CD14-positive monocyte (primary cell): ENCODE measurements at regions not wholly inside any gene's neighbourhood (a gene's known extent, or its start where the extent isn't known, plus 50 kb on each side); places are given as distances from the start of the nearest gene placed in this dataset.

Experiments used
- DNase-seq, 3 donors: peaks; one replicate each; pipeline ENCODE4 v3.0.0-alpha.2; 2011 to 2022
- H2AFZ ChIP-seq: 2 replicates; pipeline ENCODE4 v1.6.0; 2012; ENCODE audit warnings: mild to moderate bottlenecking, low read depth, low read length, inconsistent platforms; ENCODE audit not compliant: insufficient read depth, poor library complexity, severe bottlenecking
- H3K27ac ChIP-seq, 2 donors: 1 replicate in 1 of 2; 2 replicates in 1 of 2; pipeline ENCODE4 v1.5.1; 2012 to 2013; ENCODE audit warnings: low read length in 2 of 2, control low read depth in 1 of 2, inconsistent platforms in 1 of 2, low read depth in 1 of 2, mild to moderate bottlenecking in 1 of 2
- H3K27me3 ChIP-seq, 2 donors: one replicate each; pipeline versions ENCODE4 v1.6.0 to v1.6.1; 2011 to 2013; ENCODE audit warnings: low read length in 2 of 2; ENCODE audit not compliant: control insufficient read depth in 2 of 2, insufficient read depth in 2 of 2
- H3K36me3 ChIP-seq, 2 donors: replicated peaks in 1 of 2; 1 replicate in 1 of 2; 2 replicates in 1 of 2; pipeline versions ENCODE4 v1.5.1 to v1.6.1; 2012 to 2013; ENCODE audit warnings: low read length in 2 of 2, control low read depth in 1 of 2, inconsistent platforms in 1 of 2, mild to moderate bottlenecking in 1 of 2; ENCODE audit not compliant: insufficient read depth in 2 of 2, control insufficient read depth in 1 of 2
- H3K4me1 ChIP-seq, 2 donors: 1 replicate in 1 of 2; 2 replicates in 1 of 2; pipeline versions ENCODE4 v1.5.1 to v1.6.1; 2012 to 2013; ENCODE audit warnings: low read length in 2 of 2, control low read depth in 1 of 2, inconsistent platforms in 1 of 2, mild to moderate bottlenecking in 1 of 2, moderate library complexity in 1 of 2; ENCODE audit not compliant: insufficient read depth in 2 of 2, control insufficient read depth in 1 of 2
- H3K4me2 ChIP-seq: replicated peaks from 2 replicates; pipeline ENCODE3; 2012; ENCODE audit warnings: low read length, moderate library complexity, mild to moderate bottlenecking; ENCODE audit not compliant: poor library complexity, severe bottlenecking; ENCODE audit errors: extremely low read depth
- H3K4me3 ChIP-seq, 3 experiments: fragments of 200-600 bp in 1 of 3; sonication (generic) in 1 of 3; replicated peaks in 1 of 3; 1 replicate in 2 of 3; 2 replicates in 1 of 3; pipeline ENCODE4 v1.5.1; 2011 to 2013; ENCODE audit warnings: low read length in 3 of 3, mild to moderate bottlenecking in 3 of 3, control low read depth in 2 of 3, low read depth in 2 of 3, inconsistent platforms in 1 of 3, moderate library complexity in 1 of 3
- H3K79me2 ChIP-seq: 2 replicates; pipeline ENCODE4 v1.6.0; 2012; ENCODE audit warnings: mild to moderate bottlenecking, control low read depth, inconsistent platforms, low read length, moderate library complexity; ENCODE audit not compliant: insufficient read depth
- H3K9ac ChIP-seq: 2 replicates; pipeline ENCODE4 v1.6.0; 2017; ENCODE audit warnings: low read length, mild to moderate bottlenecking; ENCODE audit not compliant: insufficient read depth, poor library complexity, severe bottlenecking
- H3K9me3 ChIP-seq, 2 donors: replicated peaks in 1 of 2; 1 replicate in 1 of 2; 2 replicates in 1 of 2; pipeline versions ENCODE4 v1.5.1 to v1.6.1; 2012 to 2013; ENCODE audit warnings: low read length in 2 of 2, control low read depth in 1 of 2; ENCODE audit not compliant: control insufficient read depth in 1 of 2, insufficient read depth in 1 of 2
- H4K20me1 ChIP-seq: 2 replicates; pipeline ENCODE4 v1.6.0; 2012; ENCODE audit warnings: mild to moderate bottlenecking, low read length, control low read depth, moderate library complexity; ENCODE audit not compliant: insufficient read depth
- H3K27ac Mint-ChIP-seq, 7 donors: one replicate each; pipeline ENCODE4 v1.8.0; 2020; ENCODE audit warnings: mild to moderate bottlenecking in 7 of 7, mixed read lengths in 7 of 7, moderate library complexity in 6 of 7, inconsistent platforms in 2 of 7
- H3K27me3 Mint-ChIP-seq, 3 donors: one replicate each; pipeline ENCODE4 v1.8.0; 2021 to 2022; ENCODE audit warnings: low read depth in 3 of 3, mild to moderate bottlenecking in 3 of 3, mixed read lengths in 3 of 3, moderate library complexity in 3 of 3, inconsistent platforms in 1 of 3
- H3K36me3 Mint-ChIP-seq, 2 donors: one replicate each; pipeline ENCODE4 v1.8.0; 2020; ENCODE audit warnings: mixed read lengths in 2 of 2, inconsistent platforms in 1 of 2, mild to moderate bottlenecking in 1 of 2
- H3K4me1 Mint-ChIP-seq: one replicate; pipeline ENCODE4 v1.8.0; 2020; ENCODE audit warnings: mild to moderate bottlenecking, mixed read lengths
- H3K4me3 Mint-ChIP-seq, 2 donors: one replicate each; pipeline ENCODE4 v1.8.0; 2020; ENCODE audit warnings: mild to moderate bottlenecking in 2 of 2, mixed read lengths in 2 of 2, moderate library complexity in 1 of 2
- H3K9me3 Mint-ChIP-seq, 7 donors: one replicate each; pipeline ENCODE4 v1.8.0; 2020 to 2022; ENCODE audit warnings: mixed read lengths in 7 of 7, mild to moderate bottlenecking in 6 of 7, moderate library complexity in 6 of 7, inconsistent platforms in 2 of 7
- CTCF ChIP-seq: fragments of 200-600 bp; IDR thresholded peaks from one replicate; pipeline ENCODE4 v1.8.0; 2022; ENCODE audit warnings: antibody characterized with exemption, mild to moderate bottlenecking
- WGBS: methylation state at CpG from one replicate; pipeline ENCODE4 v1.1.5; 2013; ENCODE audit warnings: missing lambda C conversion rate; ENCODE audit not compliant: insufficient coverage; 5-methylcytosine and 5-hydroxymethylcytosine counted together
- intact Hi-C, 2 donors: fragments of 100-400 bp; cut with micrococcal nuclease; formaldehyde crosslinking; loops; one replicate each; pipeline versions ENCODE4 v1.15.0 to v1.15.1; 2023

DNA sequence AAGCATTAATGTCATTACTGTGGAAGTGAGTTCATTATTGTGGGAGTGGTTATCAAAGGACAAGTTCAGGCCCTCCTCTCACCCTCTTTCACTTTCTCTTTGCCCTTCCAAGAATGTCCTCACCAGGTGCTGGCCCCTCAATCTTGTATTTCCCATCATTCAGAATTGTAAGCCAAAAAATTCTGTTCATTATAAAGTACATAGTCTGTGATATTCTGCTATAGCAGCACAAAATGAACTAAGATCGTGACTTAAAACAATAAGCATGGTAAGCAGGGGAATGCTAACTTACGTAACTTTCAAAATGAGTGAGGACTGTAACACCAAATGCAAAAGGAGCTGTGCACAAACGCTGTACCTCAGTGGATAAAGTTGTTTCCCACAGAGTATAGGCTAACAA lies 515.7 kb upstream of the BTBD3 start:
- no peaks in the 10 kb centered on the region for H3K36me3 ChIP-seq
- H3K27me3 ChIP-seq = no peaks in the 10 kb centered on the region
- no peak for TF ChIP-seq CTCF
- H3K9ac ChIP-seq = no peak overlapping the region
- no peaks in the 10 kb centered on the region for H3K4me1 ChIP-seq
- Mint-ChIP-seq H3K27ac (no peak overlapping the region), H3K4me1 (no peaks in the 10 kb centered on the region), H3K4me3 (no peak overlapping the region), H3K36me3 (no peaks in the 10 kb centered on the region), H3K9me3 (peaks cover 0 to 3% (median 0%) of the 10 kb centered on the region in 7 donors), H3K27me3 (no peaks in the 10 kb centered on the region)
- no peaks in the 10 kb centered on the region for H4K20me1 ChIP-seq
- no peak for DNase-seq
- H2AFZ ChIP-seq = no peak overlapping the region
- intact Hi-C loops = no loop called here
- H3K27ac ChIP-seq = no peak overlapping the region
- H3K9me3 ChIP-seq = no peaks in the 10 kb centered on the region
- WGBS = 93% methylated on average over 3 of the region's 3 CpGs
- H3K4me2 ChIP-seq = no peak overlapping the region
- no peak overlapping the region for H3K4me3 ChIP-seq
- H3K79me2 ChIP-seq = no peaks in the 10 kb centered on the region

- no peaks in the 10 kb centered on the region for H3K4me1 Mint-ChIP-seq
- H3K9me3 Mint-ChIP-seq = peaks cover 0 to 3% (median 0%) of the 10 kb centered on the region in 7 donors
- Histone ChIP-seq H3K36me3 (no peaks in the 10 kb centered on the region), H3K27ac (no peak overlapping the region), H3K4me2 (no peak overlapping the region), H3K9ac (no peak overlapping the region), H4K20me1 (no peaks in the 10 kb centered on the region), H3K4me3 (no peak overlapping the region), H2AFZ (no peak overlapping the region), H3K9me3 (no peaks in the 10 kb centered on the region), H3K79me2 (no peaks in the 10 kb centered on the region), H3K4me1 (no peaks in the 10 kb centered on the region), H3K27me3 (no peaks in the 10 kb centered on the region)
- intact Hi-C loops = no loop called here
- WGBS = 71% methylated on average over 1 of the region's 2 CpGs
- no peaks in the 10 kb centered on the region for H3K27me3 Mint-ChIP-seq
- TF ChIP-seq CTCF = no peak
- no peak overlapping the region for H3K4me3 Mint-ChIP-seq
- H3K36me3 Mint-ChIP-seq = no peaks in the 10 kb centered on the region
- no peak overlapping the region for H3K27ac Mint-ChIP-seq
- DNase-seq = no peak
These were observed 514.0 kb upstream of the BTBD3 start for GRCh38 chr20:11403711-11404110.
